DMS153 treated with DMSO at 0.1 percent for 48 hours (cell line): ENCODE measurements at regions not wholly inside any gene's neighbourhood (a gene's known extent, or its start where the extent isn't known, plus 50 kb on each side); places are given as distances from the start of the nearest gene placed in this dataset.
"Not testable (repeated sequence)": the region's sequence is repeated elsewhere in the genome, so short reads cannot be mapped to it uniquely, and the experiment has no call there.

Source experiments
- DNase-seq: peaks from one replicate; lab custom pipeline; 2025; ENCODE audit not compliant: unreplicated experiment; lab: John Stamatoyannopoulos, UW

GRCh38 chr1:234848972-234849649, 239.1 kb upstream of the IRF2BP2 start:
- DNase-seq: no peak

GRCh38 chr1:234846813-234847212, 236.8 kb upstream of the IRF2BP2 start:
- not testable (repeated sequence) for DNase-seq

GRCh38 chr1:234845836-234846235, 235.9 kb upstream of the IRF2BP2 start:
- no peak for DNase-seq

GRCh38 chr1:234845097-234845660, 235.2 kb upstream of the IRF2BP2 start:
- no peak for DNase-seq

GRCh38 chr1:234844479-234845031, 234.6 kb upstream of the IRF2BP2 start:
- DNase-seq: no peak

GRCh38 chr1:234843946-234844345, 234.0 kb upstream of the IRF2BP2 start:
- no peak for DNase-seq

- no peak for DNase-seq
Observed at GRCh38 chr1:234842726-234843641, 233.0 kb upstream of the IRF2BP2 start.

- no peak for DNase-seq
Observed at GRCh38 chr1:234841710-234842231, 231.8 kb upstream of the IRF2BP2 start.

GRCh38 chr1:234841281-234841680, 231.3 kb upstream of the IRF2BP2 start:
- no peak for DNase-seq

GRCh38 chr1:234840843-234841242, 230.9 kb upstream of the IRF2BP2 start:
- DNase-seq: no peak

- no peak for DNase-seq
Observed at GRCh38 chr1:234840253-234840652, 230.3 kb upstream of the IRF2BP2 start.

- no peak for DNase-seq
Observed at GRCh38 chr1:234839663-234840062, 229.7 kb upstream of the IRF2BP2 start.

GRCh38 chr1:234838820-234839219, 228.8 kb upstream of the IRF2BP2 start:
- DNase-seq: no peak

- no peak for DNase-seq
Observed at GRCh38 chr1:234838182-234838581, 228.2 kb upstream of the IRF2BP2 start.

GRCh38 chr1:234837713-234838112, 227.7 kb upstream of the IRF2BP2 start:
- DNase-seq: no peak

GRCh38 chr1:234836776-234837357, 226.9 kb upstream of the IRF2BP2 start:
- DNase-seq: no peak

GRCh38 chr1:234836045-234836681, 226.2 kb upstream of the IRF2BP2 start:
- no peak for DNase-seq

- DNase-seq: no peak
Observed at GRCh38 chr1:234835239-234835638, 225.3 kb upstream of the IRF2BP2 start.

GRCh38 chr1:234833646-234834045, 223.7 kb upstream of the IRF2BP2 start:
- DNase-seq: no peak

GRCh38 chr1:234833118-234833517, 223.1 kb upstream of the IRF2BP2 start:
- DNase-seq: no peak

- DNase-seq: no peak
Observed at GRCh38 chr1:234827656-234828055, 217.7 kb upstream of the IRF2BP2 start.
